Left ventricle myocardium superior (tissue), 1 donor: ENCODE measurements at regions not wholly inside any gene's neighbourhood (a gene's known extent, or its start where the extent isn't known, plus 50 kb on each side); places are given as distances from the start of the nearest gene placed in this dataset.

Experiments
- ATAC-seq: fragments of 200-7000 bp; cut with Tn5 transposase; one replicate; pipeline ENCODE4 v1.9.1; 2020; ENCODE audit warnings: mild to moderate bottlenecking, moderate library complexity
- DNase-seq: peaks from one replicate; pipeline ENCODE4 v3.0.0-alpha.2; 2020
- intact Hi-C: fragments of 100-400 bp; cut with micrococcal nuclease; formaldehyde crosslinking; loops from one replicate; pipeline ENCODE4 v1.11.0; 2022
- donor health status: DM: no; HTN: yes; CAD: no; lungs with severe emphysema.

GRCh38 chr20:40558212-40558611 lies 130.8 kb downstream of the MAFB start:
- ATAC-seq, result no peak
- intact Hi-C loops, result no loop called here
- no peak for DNase-seq

- intact Hi-C loops, result no loop called here
- peak; percentile 65 for ATAC-seq
- DNase-seq, result peak; percentile 71
Observed at GRCh38 chr20:40551125-40551530, 137.9 kb downstream of the MAFB start.

- DNase-seq (no peak), ATAC-seq (no peak)
- intact Hi-C loops, result no loop called here
Observed at GRCh38 chr20:40547483-40548091, 141.4 kb downstream of the MAFB start.

- no peak for DNase-seq
- no peak for ATAC-seq
- intact Hi-C loops, result no loop called here
Observed at GRCh38 chr20:40545478-40545877, 143.6 kb downstream of the MAFB start.

- intact Hi-C loops, result no loop called here
- ATAC-seq, result no peak
Observed at GRCh38 chr20:40542065-40542464, 147.0 kb downstream of the MAFB start.

GRCh38 chr20:40540166-40540565 lies 148.9 kb downstream of the MAFB start:
- DNase-seq (no peak), ATAC-seq (no peak)
- intact Hi-C loops, result no loop called here

More at GRCh38 chr20:40542065-40542464, 147.0 kb downstream of the MAFB start:
- DNase-seq, result no peak

GRCh38 chr20:40538131-40538530 lies 150.9 kb downstream of the MAFB start:
- no peak for DNase-seq
- no peak for ATAC-seq
- intact Hi-C loops, result no loop called here

- DNase-seq, result no peak
- ATAC-seq, result no peak
- intact Hi-C loops, result no loop called here
Observed at GRCh38 chr20:40536808-40537207, 152.2 kb downstream of the MAFB start.

- ATAC-seq, result no peak
- no peak for DNase-seq
- intact Hi-C loops, result no loop called here
Observed at GRCh38 chr20:40535816-40536215, 153.2 kb downstream of the MAFB start.

- DNase-seq (no peak), ATAC-seq (no peak)
- intact Hi-C loops, result no loop called here
Observed at GRCh38 chr20:40532103-40532502, 156.9 kb downstream of the MAFB start.

- ATAC-seq (no peak), DNase-seq (no peak)
- intact Hi-C loops, result no loop called here
Observed at GRCh38 chr20:40525351-40525750, 163.7 kb downstream of the MAFB start.

- ATAC-seq (no peak), DNase-seq (no peak)
- intact Hi-C loops, result no loop called here
Observed at GRCh38 chr20:40524071-40524470, 165.0 kb downstream of the MAFB start.

- ATAC-seq (no peak), DNase-seq (no peak)
- intact Hi-C loops, result no loop called here
Observed at GRCh38 chr20:40522405-40522804, 166.6 kb downstream of the MAFB start.

GRCh38 chr20:40521962-40522361 lies 167.1 kb downstream of the MAFB start:
- no peak for DNase-seq
- ATAC-seq, result no peak
- intact Hi-C loops, result no loop called here

- ATAC-seq, result peak; percentile 23
- no peak for DNase-seq
- intact Hi-C loops, result no loop called here
Observed at GRCh38 chr20:40519918-40520317, 169.1 kb downstream of the MAFB start.

- intact Hi-C loops, result no loop called here
- ATAC-seq (no peak), DNase-seq (no peak)
Observed at GRCh38 chr20:40512994-40513393, 176.0 kb downstream of the MAFB start.

GRCh38 chr20:40512591-40512990 lies 176.4 kb downstream of the MAFB start:
- intact Hi-C loops, result no loop called here
- ATAC-seq, result no peak
- DNase-seq, result no peak

- ATAC-seq (peak; percentile 33), DNase-seq (peak; percentile 33)
- intact Hi-C loops, result no loop called here
Observed at GRCh38 chr20:40511478-40511877, 177.6 kb downstream of the MAFB start.

- DNase-seq, result no peak
- ATAC-seq, result no peak
- intact Hi-C loops, result no loop called here
Observed at GRCh38 chr20:40510622-40511021, 178.4 kb downstream of the MAFB start.

GRCh38 chr20:40508821-40509220 lies 180.2 kb downstream of the MAFB start:
- DNase-seq (no peak), ATAC-seq (no peak)
- intact Hi-C loops, result no loop called here

GRCh38 chr20:40506537-40506939 lies 182.5 kb downstream of the MAFB start:
- peak; percentile 83 for ATAC-seq
- intact Hi-C loops, result no loop called here
- DNase-seq, result peak; percentile 84

- ATAC-seq (peak; percentile 53), DNase-seq (no peak)
- intact Hi-C loops, result no loop called here
Observed at GRCh38 chr20:40503119-40503518, 185.9 kb downstream of the MAFB start.
